Urinary bladder (tissue), 3 donors: ENCODE measurements at regions not wholly inside any gene's neighbourhood (a gene's known extent, or its start where the extent isn't known, plus 50 kb on each side); places are given as distances from the start of the nearest gene placed in this dataset.
A peak's percentile ranks its signal among the peaks of the same experiment; 100 is the strongest.

Experiments used
- DNase-seq: peaks from one replicate; pipeline ENCODE4 v3.0.0-alpha.2; 2015; ENCODE audit errors: extremely low spot score
- H3K27ac ChIP-seq: one replicate; pipeline ENCODE4 v1.5.1; 2013; ENCODE audit warnings: low read depth, mild to moderate bottlenecking, moderate library complexity
- H3K36me3 ChIP-seq: one replicate; pipeline ENCODE4 v1.6.1; 2013; ENCODE audit warnings: mild to moderate bottlenecking, moderate library complexity; ENCODE audit not compliant: insufficient read depth
- H3K4me1 ChIP-seq: one replicate; pipeline ENCODE4 v1.6.1; 2013; ENCODE audit warnings: mild to moderate bottlenecking, moderate library complexity; ENCODE audit not compliant: insufficient read depth
- H3K4me3 ChIP-seq: one replicate; pipeline ENCODE4 v1.5.1; 2013; ENCODE audit warnings: low read depth, low read length
- WGBS: extraction: QIAGEN DNeasy Blood & Tissue Kit; methylation state at CpG from one replicate; pipeline ENCODE4 v1.1.7; 2013; 5-methylcytosine and 5-hydroxymethylcytosine counted together
- donor health status: healthy with polysubstance abuse.
- donor health status: healthy.

- H3K4me3 ChIP-seq: no peak overlapping the region
- H3K4me1 ChIP-seq: no peaks in the 10 kb centered on the region
- no peak overlapping the region for H3K27ac ChIP-seq
- no peaks in the 10 kb centered on the region for H3K36me3 ChIP-seq
- WGBS: 82% methylated on average over 2 of the region's 2 CpGs
- DNase-seq: no peak
Observed at GRCh38 chr3:159867372-159867771, 121.3 kb upstream of the IL12A start.

GRCh38 chr3:159870723-159871122 is 117.9 kb upstream of the IL12A start:
- Histone ChIP-seq H3K4me3 (no peak overlapping the region), H3K4me1 (no peaks in the 10 kb centered on the region), H3K36me3 (no peaks in the 10 kb centered on the region), H3K27ac (no peak overlapping the region)
- DNase-seq: no peak
- 65% methylated on average over 1 of the region's 1 CpG for WGBS

GRCh38 chr3:159872374-159873109 is 116.1 kb upstream of the IL12A start:
- DNase-seq: no peak
- Histone ChIP-seq H3K4me3 (no peak overlapping the region), H3K36me3 (no peaks in the 10 kb centered on the region), H3K4me1 (no peaks in the 10 kb centered on the region), H3K27ac (no peak overlapping the region)
- 46% methylated on average over 3 of the region's 3 CpGs for WGBS

GRCh38 chr3:159875116-159875515 is 113.5 kb upstream of the IL12A start:
- no peak for DNase-seq
- H3K4me1 ChIP-seq: no peaks in the 10 kb centered on the region
- H3K27ac ChIP-seq: no peak overlapping the region
- no peak overlapping the region for H3K4me3 ChIP-seq
- no peaks in the 10 kb centered on the region for H3K36me3 ChIP-seq

- no peak for DNase-seq
- WGBS: 78% methylated on average over 5 of the region's 5 CpGs
- H3K4me1 ChIP-seq: no peaks in the 10 kb centered on the region
- H3K36me3 ChIP-seq: no peaks in the 10 kb centered on the region
- H3K4me3 ChIP-seq: no peak overlapping the region
- H3K27ac ChIP-seq: no peak overlapping the region
Observed at GRCh38 chr3:159877924-159878323, 110.7 kb upstream of the IL12A start.

- DNase-seq: no peak
- Histone ChIP-seq H3K36me3 (no peaks in the 10 kb centered on the region), H3K4me3 (no peak overlapping the region), H3K4me1 (no peaks in the 10 kb centered on the region), H3K27ac (no peak overlapping the region)
- WGBS: 86% methylated on average over 2 of the region's 2 CpGs
Observed at GRCh38 chr3:159879146-159879545, 109.5 kb upstream of the IL12A start.

- no peak for DNase-seq
- WGBS: 61% methylated on average over 6 of the region's 6 CpGs
- Histone ChIP-seq H3K4me1 (no peaks in the 10 kb centered on the region), H3K27ac (no peak overlapping the region), H3K4me3 (no peak overlapping the region), H3K36me3 (no peaks in the 10 kb centered on the region)
Observed at GRCh38 chr3:159879598-159879997, 109.0 kb upstream of the IL12A start.

GRCh38 chr3:159881208-159881607 is 107.4 kb upstream of the IL12A start:
- Histone ChIP-seq H3K4me3 (no peak overlapping the region), H3K4me1 (no peaks in the 10 kb centered on the region), H3K36me3 (no peaks in the 10 kb centered on the region), H3K27ac (no peak overlapping the region)
- WGBS: 93% methylated on average over 2 of the region's 2 CpGs
- no peak for DNase-seq

- no peak overlapping the region for H3K4me3 ChIP-seq
- 67% methylated on average over 7 of the region's 7 CpGs for WGBS
- no peak overlapping the region for H3K27ac ChIP-seq
- DNase-seq: peak; percentile 64
- H3K4me1 ChIP-seq: no peaks in the 10 kb centered on the region
- no peaks in the 10 kb centered on the region for H3K36me3 ChIP-seq
Observed at GRCh38 chr3:159881828-159882309, 106.8 kb upstream of the IL12A start.

GRCh38 chr3:159882367-159882766 is 106.3 kb upstream of the IL12A start:
- no peak for DNase-seq
- Histone ChIP-seq H3K36me3 (no peaks in the 10 kb centered on the region), H3K4me3 (no peak overlapping the region), H3K4me1 (no peaks in the 10 kb centered on the region), H3K27ac (no peak overlapping the region)
- WGBS: 54% methylated on average over 3 of the region's 3 CpGs

GRCh38 chr3:159882790-159883779 is 105.5 kb upstream of the IL12A start:
- no peak for DNase-seq
- Histone ChIP-seq H3K27ac (no peak overlapping the region), H3K4me3 (no peak overlapping the region), H3K4me1 (no peaks in the 10 kb centered on the region), H3K36me3 (no peaks in the 10 kb centered on the region)
- WGBS: 45% methylated on average over 12 of the region's 12 CpGs

- H3K36me3 ChIP-seq: no peaks in the 10 kb centered on the region
Observed at GRCh38 chr3:159884661-159885402, 103.8 kb upstream of the IL12A start.

GRCh38 chr3:159886050-159886449 is 102.6 kb upstream of the IL12A start:
- H3K36me3 ChIP-seq: no peaks in the 10 kb centered on the region
- H3K4me3 ChIP-seq: no peak overlapping the region
- H3K4me1 ChIP-seq: no peaks in the 10 kb centered on the region
- 76% methylated on average over 3 of the region's 3 CpGs for WGBS
- no peak overlapping the region for H3K27ac ChIP-seq
- DNase-seq: no peak

More at GRCh38 chr3:159884661-159885402, 103.8 kb upstream of the IL12A start:
- H3K4me3 ChIP-seq: no peak overlapping the region
- no peaks in the 10 kb centered on the region for H3K4me1 ChIP-seq
- no peak for DNase-seq
- 68% methylated on average over 3 of the region's 3 CpGs for WGBS
- no peak overlapping the region for H3K27ac ChIP-seq
